Fibroblast of skin of left biceps (primary cell): ENCODE measurements at regions not wholly inside any gene's neighbourhood (a gene's known extent, or its start where the extent isn't known, plus 50 kb on each side); places are given as distances from the start of the nearest gene placed in this dataset.
"Not testable (repeated sequence)": the region's sequence is repeated elsewhere in the genome, so short reads cannot be mapped to it uniquely, and the experiment has no call there.

ENCODE experiments used
- DNase-seq, 2 experiments: peaks; one replicate each; pipeline ENCODE4 v3.0.0-alpha.2; 2013; ENCODE audit warnings: low read depth in 2 of 2

GRCh38 chr6:141498977-141499376 lies 633.7 kb upstream of the GJE1 start:
- DNase-seq = peak in 1 of 2 experiments; percentile 10

- no peak for DNase-seq
Measured at GRCh38 chr6:141492521-141493284, 640.0 kb upstream of the GJE1 start.

GRCh38 chr6:141491684-141492083 lies 641.0 kb upstream of the GJE1 start:
- DNase-seq = no peak

GRCh38 chr6:141490982-141491381 lies 641.7 kb upstream of the GJE1 start:
- DNase-seq = no peak

GRCh38 chr6:141488488-141488887 lies 644.2 kb upstream of the GJE1 start:
- no peak for DNase-seq

- DNase-seq = no peak
Measured at GRCh38 chr6:141486942-141487341, 645.8 kb upstream of the GJE1 start.

- no peak for DNase-seq
Measured at GRCh38 chr6:141484711-141485110, 648.0 kb upstream of the GJE1 start.

GRCh38 chr6:141483598-141484061 lies 649.1 kb upstream of the GJE1 start:
- DNase-seq = peak; percentile 95 to 96

GRCh38 chr6:141482796-141483597 lies 649.7 kb upstream of the GJE1 start:
- no peak for DNase-seq

GRCh38 chr6:141475259-141475658 lies 657.5 kb upstream of the GJE1 start:
- DNase-seq = no peak

- DNase-seq = no peak
Measured at GRCh38 chr6:141472162-141472928, 660.4 kb upstream of the GJE1 start.

GRCh38 chr6:141470810-141471209 lies 661.9 kb upstream of the GJE1 start:
- no peak for DNase-seq

GRCh38 chr6:141467881-141468280 lies 664.8 kb upstream of the GJE1 start:
- no peak for DNase-seq

GRCh38 chr6:141467041-141467440 lies 665.7 kb upstream of the GJE1 start:
- DNase-seq = no peak

- DNase-seq = no peak
Measured at GRCh38 chr6:141464896-141465295, 667.8 kb upstream of the GJE1 start.

GRCh38 chr6:141464490-141464889 lies 668.2 kb upstream of the GJE1 start:
- no peak for DNase-seq

- DNase-seq = no peak
Measured at GRCh38 chr6:141463237-141463977, 669.3 kb upstream of the GJE1 start.

- DNase-seq = no peak
Measured at GRCh38 chr6:141460743-141461484, 671.8 kb upstream of the GJE1 start.

- not testable (repeated sequence) for DNase-seq
Measured at GRCh38 chr6:141460245-141460644, 672.5 kb upstream of the GJE1 start.

- DNase-seq = not testable (repeated sequence)
Measured at GRCh38 chr6:141457984-141458383, 674.7 kb upstream of the GJE1 start.

GRCh38 chr6:141452354-141452686 lies 680.4 kb upstream of the GJE1 start:
- no peak for DNase-seq
